ENCODE measurements at regions not wholly inside any gene's neighbourhood (a gene's known extent, or its start where the extent isn't known, plus 50 kb on each side); places are given as distances from the start of the nearest gene placed in this dataset.
"Not testable (repeated sequence)": the region's sequence is repeated elsewhere in the genome, so short reads cannot be mapped to it uniquely, and the experiment has no call there.

DNA sequence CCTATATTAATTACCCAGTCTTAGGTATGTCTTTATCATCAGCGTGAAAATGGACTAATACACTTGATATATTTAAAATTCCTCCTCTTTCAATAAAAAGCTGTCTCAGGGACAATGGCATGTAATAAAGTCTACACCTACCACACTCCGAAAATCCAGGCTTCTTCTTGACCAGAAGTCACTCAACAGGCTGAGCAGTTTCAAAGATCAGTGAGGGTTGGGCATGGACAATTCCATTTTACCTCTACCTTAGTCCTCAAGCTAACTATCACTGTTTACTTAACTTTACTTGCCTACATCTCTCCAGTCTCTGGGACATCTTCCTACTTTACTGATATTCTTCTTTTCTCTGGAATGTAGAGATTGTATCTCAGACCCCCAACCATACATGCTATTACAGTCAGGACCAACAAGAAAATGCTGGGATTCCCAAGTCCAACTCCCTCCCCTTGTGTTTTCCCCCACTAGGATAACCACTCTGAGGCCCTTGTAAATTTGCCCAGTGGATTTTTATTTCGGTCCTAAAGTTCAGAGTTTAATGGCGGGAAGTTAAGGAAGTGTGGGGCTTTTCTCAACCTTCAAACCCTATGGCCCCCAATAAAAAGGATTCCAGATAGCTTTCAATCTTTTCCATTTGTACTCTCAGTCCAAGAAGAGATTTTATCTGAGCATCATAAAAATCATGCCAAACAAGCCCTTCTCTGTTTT is 137.1 kb upstream of the TSC22D2 start:
- ChIA-PET CTCF (interaction anchor here (0.8 kb wide), 1 partner anchor 15 kb away, joined by 4 read pairs; no protein-coding TSS in a partner anchor), POLR2A (no interaction called here)
- TF ChIP-seq BHLHE40 (IDR thresholded peaks at IDR 0.05; ENCODE audit: low read depth, low read length) (no peak), MAFK (IDR thresholded peaks at IDR 0.05; ENCODE audit: partially characterized antibody) (no peak), HEYL (CRISPR knock-in tag; IDR thresholded peaks at IDR 0.05) (no peak), RCOR1 (IDR thresholded peaks at IDR 0.05; ENCODE audit: low read depth, low read length) (no peak), EHMT2 (IDR thresholded peaks at IDR 0.05; ENCODE audit: low read depth) (no peak), NPAS2 (CRISPR knock-in tag; IDR thresholded peaks at IDR 0.05; ENCODE audit: borderline replicate concordance) (no peak), EP300 (IDR thresholded peaks at IDR 0.05) (no peak), CBX8 (IDR thresholded peaks at IDR 0.05) (no peak), ESRRA (IDR thresholded peaks at IDR 0.05; ENCODE audit: borderline replicate concordance, low read length) (no peak), ZSCAN20 (CRISPR knock-in tag; IDR thresholded peaks at IDR 0.05) (no peak), TFCP2L1 (CRISPR knock-in tag; IDR thresholded peaks at IDR 0.05) (no peak), ZNF302 (CRISPR knock-in tag; IDR thresholded peaks at IDR 0.05) (no peak), RFX5 (IDR thresholded peaks at IDR 0.05) (no peak), CHD2 (IDR thresholded peaks at IDR 0.05; ENCODE audit: low read length, partially characterized antibody) (no peak)
- TF ChIP-seq, protein P1, sequence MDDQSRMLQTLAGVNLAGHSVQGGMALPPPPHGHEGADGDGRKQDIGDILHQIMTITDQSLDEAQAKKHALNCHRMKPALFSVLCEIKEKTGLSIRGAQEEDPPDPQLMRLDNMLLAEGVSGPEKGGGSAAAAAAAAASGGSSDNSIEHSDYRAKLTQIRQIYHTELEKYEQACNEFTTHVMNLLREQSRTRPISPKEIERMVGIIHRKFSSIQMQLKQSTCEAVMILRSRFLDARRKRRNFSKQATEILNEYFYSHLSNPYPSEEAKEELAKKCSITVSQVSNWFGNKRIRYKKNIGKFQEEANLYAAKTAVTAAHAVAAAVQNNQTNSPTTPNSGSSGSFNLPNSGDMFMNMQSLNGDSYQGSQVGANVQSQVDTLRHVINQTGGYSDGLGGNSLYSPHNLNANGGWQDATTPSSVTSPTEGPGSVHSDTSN (IDR thresholded peaks at IDR 0.05), result no peak
- TF ChIP-seq, protein P2, sequence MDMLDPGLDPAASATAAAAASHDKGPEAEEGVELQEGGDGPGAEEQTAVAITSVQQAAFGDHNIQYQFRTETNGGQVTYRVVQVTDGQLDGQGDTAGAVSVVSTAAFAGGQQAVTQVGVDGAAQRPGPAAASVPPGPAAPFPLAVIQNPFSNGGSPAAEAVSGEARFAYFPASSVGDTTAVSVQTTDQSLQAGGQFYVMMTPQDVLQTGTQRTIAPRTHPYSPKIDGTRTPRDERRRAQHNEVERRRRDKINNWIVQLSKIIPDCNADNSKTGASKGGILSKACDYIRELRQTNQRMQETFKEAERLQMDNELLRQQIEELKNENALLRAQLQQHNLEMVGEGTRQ (IDR thresholded peaks at IDR 0.05), result no peak
- TF ChIP-seq, protein P3, sequence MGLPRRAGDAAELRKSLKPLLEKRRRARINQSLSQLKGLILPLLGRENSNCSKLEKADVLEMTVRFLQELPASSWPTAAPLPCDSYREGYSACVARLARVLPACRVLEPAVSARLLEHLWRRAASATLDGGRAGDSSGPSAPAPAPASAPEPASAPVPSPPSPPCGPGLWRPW (IDR thresholded peaks at IDR 0.05), result no peak
- TF ChIP-seq, protein P4, sequence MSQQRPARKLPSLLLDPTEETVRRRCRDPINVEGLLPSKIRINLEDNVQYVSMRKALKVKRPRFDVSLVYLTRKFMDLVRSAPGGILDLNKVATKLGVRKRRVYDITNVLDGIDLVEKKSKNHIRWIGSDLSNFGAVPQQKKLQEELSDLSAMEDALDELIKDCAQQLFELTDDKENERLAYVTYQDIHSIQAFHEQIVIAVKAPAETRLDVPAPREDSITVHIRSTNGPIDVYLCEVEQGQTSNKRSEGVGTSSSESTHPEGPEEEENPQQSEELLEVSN (IDR thresholded peaks at IDR 0.05; ENCODE audit: borderline replicate concordance, low read depth), result no peak
- TF ChIP-seq, protein P5, sequence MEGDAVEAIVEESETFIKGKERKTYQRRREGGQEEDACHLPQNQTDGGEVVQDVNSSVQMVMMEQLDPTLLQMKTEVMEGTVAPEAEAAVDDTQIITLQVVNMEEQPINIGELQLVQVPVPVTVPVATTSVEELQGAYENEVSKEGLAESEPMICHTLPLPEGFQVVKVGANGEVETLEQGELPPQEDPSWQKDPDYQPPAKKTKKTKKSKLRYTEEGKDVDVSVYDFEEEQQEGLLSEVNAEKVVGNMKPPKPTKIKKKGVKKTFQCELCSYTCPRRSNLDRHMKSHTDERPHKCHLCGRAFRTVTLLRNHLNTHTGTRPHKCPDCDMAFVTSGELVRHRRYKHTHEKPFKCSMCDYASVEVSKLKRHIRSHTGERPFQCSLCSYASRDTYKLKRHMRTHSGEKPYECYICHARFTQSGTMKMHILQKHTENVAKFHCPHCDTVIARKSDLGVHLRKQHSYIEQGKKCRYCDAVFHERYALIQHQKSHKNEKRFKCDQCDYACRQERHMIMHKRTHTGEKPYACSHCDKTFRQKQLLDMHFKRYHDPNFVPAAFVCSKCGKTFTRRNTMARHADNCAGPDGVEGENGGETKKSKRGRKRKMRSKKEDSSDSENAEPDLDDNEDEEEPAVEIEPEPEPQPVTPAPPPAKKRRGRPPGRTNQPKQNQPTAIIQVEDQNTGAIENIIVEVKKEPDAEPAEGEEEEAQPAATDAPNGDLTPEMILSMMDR (IDR thresholded peaks at IDR 0.05), result no peak
- TF ChIP-seq, protein P6, sequence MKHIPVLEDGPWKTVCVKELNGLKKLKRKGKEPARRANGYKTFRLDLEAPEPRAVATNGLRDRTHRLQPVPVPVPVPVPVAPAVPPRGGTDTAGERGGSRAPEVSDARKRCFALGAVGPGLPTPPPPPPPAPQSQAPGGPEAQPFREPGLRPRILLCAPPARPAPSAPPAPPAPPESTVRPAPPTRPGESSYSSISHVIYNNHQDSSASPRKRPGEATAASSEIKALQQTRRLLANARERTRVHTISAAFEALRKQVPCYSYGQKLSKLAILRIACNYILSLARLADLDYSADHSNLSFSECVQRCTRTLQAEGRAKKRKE (CRISPR knock-in tag; IDR thresholded peaks at IDR 0.05; ENCODE audit: low read depth), result no peak
- DNase-seq (ENCODE audit: low read depth in 1 of 2, low spot score in 1 of 2) (no peak), ATAC-seq (no peak), FAIRE-seq (no peak)
- 79% methylated on average over 4 of the region's 4 CpGs for WGBS (ENCODE audit: missing lambda C conversion rate)
- Histone ChIP-seq H3K9me3 (no peaks in the 10 kb centered on the region), H3K4me3 (no peak overlapping the region), H3K4me2 (no peak overlapping the region), H3K27ac (no peak overlapping the region), H3K4me1 (peaks cover 15% of the 10 kb centered on the region)

DNA sequence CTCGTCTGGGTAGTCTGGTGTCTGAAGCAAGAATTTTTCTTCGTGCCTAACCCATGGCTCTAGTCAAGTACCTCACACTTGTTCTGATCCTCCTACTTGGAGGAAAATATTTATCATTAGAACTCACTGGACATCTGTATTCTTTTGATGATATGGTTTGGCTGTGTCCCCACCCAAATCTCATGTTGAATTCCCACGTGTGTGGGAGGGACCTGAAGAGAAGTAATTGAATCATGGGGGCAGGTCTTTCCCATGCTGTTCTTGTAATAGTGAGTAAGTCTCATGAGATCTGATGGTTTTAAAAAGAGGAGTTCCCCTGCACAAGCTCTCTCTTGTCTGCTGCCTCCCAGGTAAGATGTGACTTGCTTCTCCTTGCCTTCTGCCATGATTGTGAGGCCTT is 137.7 kb upstream of the TSC22D2 start:
- POLR2A ChIA-PET; H3K4me2 ChIP-seq; H3K9me3 ChIP-seq; FAIRE-seq; DNase-seq (ENCODE audit: low read depth in 1 of 2, low spot score in 1 of 2); H3K27ac ChIP-seq; ATAC-seq; H3K4me3 ChIP-seq: not testable (repeated sequence)
- CTCF ChIA-PET, result interaction anchor here (0.8 kb wide), 1 partner anchor 16 kb away, joined by 4 read pairs; no protein-coding TSS in a partner anchor
- H3K4me1 ChIP-seq, result peaks cover 15% of the 10 kb centered on the region
- 58% methylated on average over 3 of the region's 3 CpGs for WGBS (ENCODE audit: missing lambda C conversion rate)

Data from A549 (cell line).